ENCODE measurements at regions not wholly inside any gene's neighbourhood (a gene's known extent, or its start where the extent isn't known, plus 50 kb on each side); places are given as distances from the start of the nearest gene placed in this dataset.
"Not testable (repeated sequence)": the region's sequence is repeated elsewhere in the genome, so short reads cannot be mapped to it uniquely, and the experiment has no call there.

DNA sequence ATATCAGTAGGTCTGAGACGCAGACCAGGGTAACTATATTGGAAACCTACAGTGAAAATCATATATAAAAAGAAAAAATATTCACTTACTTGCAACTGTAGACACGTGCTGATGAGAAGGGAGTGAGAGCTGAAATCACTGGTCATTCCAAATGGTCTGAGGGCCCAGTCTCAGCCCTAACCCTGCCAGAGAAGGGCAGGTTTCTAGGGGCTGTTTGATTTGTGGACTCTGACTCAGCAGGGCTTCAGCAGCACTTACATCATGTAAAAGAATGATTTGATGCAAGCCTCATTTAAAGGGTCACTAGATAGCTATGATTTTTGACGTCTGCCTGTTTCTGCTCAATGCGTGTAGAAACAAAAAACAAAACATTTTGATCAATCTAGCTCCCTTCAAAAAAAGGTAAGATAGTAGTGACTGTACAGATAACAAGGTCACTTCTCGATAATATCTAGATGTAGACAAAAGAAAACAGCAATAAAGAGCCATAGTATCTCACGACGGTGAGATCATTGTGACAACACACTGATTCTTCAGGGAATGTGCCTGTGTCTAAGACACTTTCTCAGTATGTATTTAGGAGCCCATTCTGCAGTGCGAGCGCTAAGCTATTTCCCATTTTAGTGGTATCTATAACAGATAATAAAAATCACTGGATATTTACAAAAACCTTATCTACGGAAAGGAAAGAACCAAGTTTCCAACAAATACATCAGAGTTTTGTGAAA is 307.2 kb downstream of the HIVEP2 start:
- DNase-seq: no peak

DNA sequence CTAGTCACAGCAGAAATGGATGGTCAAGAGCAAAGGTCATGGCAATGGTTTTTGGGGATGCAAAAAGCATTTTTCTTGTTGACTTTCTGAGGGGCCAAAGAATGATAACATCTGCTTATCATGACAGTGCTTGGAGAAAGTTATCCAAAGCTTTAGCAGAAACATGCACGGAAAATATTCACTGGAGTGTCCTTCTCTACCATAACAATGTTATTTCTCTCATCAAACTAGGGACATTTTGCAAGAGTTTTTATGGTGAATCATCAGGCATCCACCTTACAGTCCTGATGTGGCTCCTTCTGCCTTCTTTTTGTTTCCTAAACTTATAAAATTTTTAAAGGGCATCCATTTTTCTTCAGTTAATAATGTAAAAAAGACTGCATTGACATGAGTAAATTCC is 302.3 kb downstream of the HIVEP2 start:
- DNase-seq: no peak

DNA sequence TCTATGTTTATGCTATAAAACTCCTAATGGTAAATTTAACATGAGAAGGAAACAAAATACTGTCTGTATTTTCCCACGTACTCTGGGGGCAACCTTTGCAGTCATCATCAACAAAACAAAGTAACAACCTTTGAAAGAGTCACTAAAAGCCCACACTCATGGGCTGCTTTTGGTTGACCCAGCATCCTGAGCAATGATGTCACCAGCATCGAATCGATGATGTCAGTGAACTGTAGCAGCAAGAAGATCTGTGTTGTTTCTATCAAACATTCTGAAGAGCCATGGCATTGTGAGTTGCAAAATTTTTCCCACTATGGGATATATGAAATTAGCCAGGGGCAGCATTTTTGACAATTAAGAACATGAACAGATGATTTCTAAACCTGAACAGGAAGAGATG is 300.1 kb downstream of the HIVEP2 start:
- no peak for DNase-seq

DNA sequence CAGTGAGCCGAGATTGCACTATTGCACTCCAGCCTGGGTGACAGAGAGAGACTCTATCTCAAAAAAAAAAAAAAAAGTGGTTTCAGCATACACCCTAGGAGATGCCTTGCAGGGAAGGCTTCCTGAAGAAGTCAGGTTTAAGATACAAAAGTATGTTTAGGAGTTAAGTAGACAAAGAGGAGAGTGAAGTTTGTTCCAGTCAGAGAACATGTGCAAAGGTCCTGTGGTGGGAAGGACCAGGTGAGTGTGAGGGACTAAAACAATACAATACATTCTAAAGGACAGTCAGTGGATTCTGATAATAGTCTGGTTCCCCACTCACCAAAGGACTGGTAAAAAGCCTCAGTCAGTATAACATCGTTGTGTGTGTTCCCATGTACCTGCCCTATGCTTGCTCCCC is 299.3 kb downstream of the HIVEP2 start:
- no peak for DNase-seq

DNA sequence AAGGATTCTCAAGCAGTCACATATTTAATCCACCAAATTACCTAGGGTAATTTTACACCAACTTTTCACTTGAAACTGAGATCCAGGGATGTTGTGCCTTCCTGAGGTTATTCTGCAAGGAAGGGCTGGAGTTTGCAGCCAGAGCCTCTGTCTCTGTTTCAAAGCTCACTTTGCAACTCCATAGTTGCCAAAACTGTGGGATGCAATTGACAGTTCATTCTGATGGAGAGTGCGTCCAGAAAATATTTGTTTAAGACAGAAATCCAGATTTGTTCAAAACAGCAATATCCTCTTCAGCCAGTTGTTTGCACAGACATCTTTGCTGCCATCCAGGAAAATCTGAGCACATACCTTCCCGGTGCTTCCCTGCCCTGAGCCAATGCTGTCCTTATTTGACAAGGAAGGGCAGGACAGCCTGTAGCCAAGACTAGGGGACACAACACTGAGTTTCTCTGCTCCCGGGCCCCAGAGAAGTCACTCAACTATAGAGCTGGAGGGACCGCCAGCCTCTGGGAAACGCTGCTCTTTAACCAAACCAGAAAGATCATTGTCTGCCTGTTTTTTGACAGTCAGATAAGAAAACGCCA is 297.4 kb downstream of the HIVEP2 start:
- DNase-seq: no peak

DNA sequence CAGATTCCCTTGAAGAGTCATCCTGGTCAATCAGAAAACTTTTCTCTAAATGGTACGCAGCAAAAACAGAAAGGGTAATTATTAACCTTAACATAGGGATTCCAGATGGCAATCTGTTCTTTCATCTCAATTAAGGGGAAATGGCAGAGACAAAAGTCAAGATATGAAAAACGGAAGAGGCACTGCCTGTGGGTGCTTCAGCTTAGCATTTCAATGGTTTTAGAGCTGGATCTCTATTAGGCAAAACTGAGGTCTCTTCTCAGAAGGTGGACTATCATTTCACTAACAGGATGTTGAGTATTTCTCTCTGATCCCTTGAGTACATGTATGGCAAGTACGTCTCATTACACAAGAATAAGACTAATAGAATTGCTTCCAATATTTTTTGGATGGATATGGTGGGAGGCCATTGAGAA is 296.9 kb downstream of the HIVEP2 start:
- no peak for DNase-seq

DNA sequence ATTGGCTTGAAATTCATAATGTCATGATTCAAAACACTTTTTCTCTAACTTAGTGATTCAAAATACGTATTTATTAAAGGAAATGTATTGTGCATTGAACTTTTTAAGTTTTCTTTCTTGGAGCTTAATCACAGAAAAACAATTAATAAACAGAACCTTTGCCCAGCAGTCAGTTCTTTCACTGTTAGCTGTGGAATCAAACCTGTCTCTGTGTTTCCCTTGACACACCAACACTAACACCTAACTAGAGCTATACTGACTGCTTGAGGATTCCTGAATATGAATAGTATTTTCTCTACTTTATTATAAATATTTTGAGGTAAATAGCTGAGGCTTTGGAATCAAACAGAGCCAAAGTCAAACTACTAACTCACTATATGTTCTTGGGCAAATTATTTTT is 296.4 kb downstream of the HIVEP2 start:
- no peak for DNase-seq

DNA sequence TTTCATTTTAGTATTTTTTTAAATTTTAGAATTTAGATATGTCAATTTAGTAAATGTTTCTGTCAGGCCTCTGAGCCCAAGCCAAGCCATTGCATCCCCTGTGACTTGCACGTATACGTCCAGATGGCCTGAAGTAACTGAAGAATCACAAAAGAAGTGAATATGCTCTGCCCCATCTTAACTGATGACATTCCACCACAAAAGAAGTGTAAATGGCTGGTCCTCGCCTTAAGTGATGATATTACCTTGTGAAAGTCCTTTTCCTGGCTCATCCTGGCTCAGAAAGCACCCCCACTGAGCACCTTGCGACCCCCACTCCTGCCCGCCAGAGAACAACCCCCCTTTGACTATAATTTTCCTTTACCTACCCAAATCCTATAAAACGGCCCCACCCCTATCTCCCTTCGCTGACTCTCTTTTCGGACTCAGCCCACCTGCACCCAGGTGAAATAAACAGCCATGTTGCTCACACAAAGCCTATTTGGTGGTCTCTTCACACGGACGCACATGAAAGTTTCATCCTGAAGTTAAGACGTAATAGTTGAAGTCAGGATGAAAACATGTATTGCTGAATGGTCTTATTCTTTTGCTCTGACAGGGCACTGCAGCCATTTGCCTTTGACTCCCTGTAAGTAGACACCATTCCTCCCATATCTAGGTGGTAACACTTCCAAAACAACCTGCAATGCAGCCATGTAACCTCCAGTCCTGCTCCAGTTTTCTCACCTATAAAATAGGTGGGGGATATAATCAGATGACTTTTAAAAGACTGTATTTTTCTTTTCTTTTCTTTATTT is 295.3 kb downstream of the HIVEP2 start:
- DNase-seq: not testable (repeated sequence)

DNA sequence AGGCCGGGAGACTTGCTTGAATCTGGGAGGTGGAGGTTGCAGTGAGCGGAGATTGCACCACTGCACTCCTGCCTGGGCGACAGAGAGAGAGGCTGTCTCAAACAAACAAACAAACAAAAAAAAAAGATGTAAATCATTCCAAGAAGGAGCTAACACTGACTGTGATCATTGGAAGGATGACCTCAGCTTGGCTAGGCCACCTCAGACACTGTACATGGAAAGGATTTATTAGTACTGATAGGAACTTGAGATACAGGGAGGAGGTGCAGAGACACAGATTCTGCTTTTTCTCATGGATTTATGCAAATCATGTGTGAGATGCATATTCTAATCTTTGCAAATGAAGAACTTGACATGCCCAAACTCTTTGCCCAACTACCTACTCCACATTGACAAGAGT is 293.6 kb downstream of the HIVEP2 start:
- no peak for DNase-seq

DNA sequence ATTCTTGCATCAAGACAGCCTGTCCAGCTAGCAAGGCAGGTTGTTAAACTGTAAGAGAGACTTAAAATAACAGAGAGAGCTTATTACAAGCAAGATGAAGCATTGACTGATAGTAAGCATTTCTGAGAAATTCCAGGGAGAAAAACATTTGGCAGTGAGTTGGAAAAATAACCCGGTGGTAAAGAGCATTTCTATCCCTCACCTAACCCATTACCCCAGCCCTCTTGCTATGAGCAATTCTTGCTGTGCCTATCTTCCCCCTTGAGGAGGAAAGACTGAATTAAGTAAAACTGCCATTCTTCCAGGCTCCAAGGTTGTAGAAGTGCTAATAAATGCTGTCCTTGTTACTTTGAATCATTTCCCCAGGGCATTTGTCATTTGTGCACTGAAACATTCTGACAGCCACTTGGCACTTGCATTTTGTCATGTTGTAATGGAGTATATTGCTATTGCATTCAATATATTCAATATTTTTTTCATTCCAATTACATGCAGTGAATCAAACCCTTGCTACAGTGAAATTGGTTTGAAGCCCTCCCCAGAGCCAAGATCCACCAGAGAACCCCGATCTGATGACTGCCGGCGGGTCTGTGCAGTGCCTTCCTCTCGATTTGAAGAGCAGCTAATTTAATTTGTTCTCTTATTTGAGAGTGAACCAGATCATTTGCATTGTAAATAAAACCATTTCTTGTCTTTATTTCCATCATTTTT is 291.1 kb downstream of the HIVEP2 start:
- DNase-seq: no peak

DNA sequence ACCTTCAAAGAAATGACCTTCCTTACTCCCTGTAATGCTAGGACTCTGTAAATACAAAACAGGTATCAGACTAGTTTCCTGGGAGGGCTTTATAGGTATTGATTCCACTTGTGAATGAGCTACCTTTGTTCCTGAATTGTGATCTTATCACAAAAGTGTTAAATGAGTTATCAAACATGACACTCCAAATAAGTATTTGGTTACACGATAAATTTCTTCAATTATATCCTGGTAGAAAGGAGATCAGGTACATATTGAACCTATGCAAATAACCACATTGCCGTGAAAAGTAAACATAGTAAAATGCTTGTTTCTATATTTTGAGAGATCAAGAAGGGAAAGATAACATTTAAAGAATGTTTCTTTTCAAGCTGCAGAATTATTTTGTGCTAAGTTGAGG is 285.3 kb downstream of the HIVEP2 start:
- no peak for DNase-seq

DNA sequence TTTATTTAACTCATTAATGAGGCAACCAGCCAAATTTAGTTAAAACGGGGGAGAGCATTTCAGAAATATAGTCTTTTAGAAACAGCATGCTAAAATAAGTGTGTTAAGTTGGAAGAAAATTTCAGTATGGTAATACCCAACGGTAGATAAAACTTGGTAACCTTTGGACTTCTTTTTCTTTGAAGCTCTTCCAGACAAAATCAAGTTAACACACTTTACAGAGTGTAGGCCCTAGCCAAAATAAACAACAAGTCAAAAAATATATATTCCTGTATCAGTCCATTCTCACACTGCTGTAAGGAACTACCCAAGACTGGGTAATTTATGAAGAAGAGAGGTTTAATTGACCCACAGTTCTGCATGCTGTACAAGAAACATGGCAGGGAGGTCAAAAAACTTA is 279.6 kb downstream of the HIVEP2 start:
- no peak for DNase-seq

DNA sequence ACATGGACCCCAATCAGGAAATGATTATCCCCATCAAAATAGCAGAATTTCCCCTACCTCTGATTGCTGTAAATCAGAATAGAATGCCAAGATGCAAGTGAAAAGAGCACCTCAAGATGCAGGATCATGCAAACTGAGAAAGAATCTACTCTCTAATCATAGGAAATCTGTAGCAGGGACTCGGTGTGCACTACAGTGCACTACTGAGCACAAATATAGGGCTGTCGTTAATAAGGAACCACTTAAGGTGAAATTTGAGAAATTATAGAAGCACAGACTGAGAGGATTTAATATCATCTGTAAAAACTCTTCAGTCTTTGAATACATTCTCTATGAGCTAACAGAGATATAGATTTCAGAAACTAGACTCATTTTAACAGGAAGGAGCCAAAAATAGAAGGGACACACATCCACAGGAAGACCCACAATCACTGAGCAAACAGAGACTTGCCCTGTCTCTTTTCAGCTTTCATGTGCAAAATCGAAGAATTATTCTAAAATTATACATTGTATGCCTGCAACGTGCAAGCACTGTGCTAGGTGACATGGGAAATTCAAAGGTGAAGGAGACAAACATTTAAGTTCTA is 278.3 kb downstream of the HIVEP2 start:
- DNase-seq: no peak

DNA sequence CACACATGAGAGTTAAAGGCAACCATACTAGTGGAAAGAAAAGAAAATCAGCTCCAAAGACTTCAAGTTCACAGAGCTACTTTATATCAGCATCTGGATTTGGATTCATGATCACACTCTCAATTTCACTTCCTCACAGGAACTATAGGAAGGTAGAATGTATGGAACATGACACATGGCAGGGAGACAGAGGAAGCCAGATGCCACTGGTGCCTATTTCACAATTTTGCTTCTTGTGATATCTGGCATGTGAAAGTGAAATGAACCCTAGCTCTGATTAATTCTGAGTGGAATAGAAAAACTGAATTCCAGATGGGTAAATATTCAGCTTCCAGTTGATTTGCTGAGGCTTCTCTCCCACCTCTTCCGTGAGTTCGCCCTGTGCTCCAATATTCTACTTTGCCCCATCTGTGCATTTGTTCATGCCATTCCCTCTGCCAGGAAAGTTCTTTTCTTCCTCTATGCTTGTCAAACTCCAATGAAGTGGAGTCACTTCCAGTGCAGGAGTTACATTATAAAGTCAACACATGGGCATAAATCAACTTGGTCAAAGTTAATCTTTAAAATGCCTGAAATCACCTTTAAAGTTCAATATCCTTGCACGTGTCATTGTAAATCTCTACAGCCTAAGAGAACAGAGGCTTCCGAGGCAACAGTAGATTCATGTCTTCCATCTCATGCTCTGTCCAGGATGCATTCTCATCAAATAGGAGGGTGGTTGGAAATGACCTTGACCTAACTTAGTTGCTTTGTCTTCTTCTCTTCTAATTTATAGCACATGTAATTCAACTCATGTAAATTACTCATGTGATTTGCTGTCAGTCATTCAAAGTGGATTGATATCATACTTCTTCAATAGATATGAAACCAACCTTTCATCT is 275.3 kb downstream of the HIVEP2 start:
- no peak for DNase-seq

DNA sequence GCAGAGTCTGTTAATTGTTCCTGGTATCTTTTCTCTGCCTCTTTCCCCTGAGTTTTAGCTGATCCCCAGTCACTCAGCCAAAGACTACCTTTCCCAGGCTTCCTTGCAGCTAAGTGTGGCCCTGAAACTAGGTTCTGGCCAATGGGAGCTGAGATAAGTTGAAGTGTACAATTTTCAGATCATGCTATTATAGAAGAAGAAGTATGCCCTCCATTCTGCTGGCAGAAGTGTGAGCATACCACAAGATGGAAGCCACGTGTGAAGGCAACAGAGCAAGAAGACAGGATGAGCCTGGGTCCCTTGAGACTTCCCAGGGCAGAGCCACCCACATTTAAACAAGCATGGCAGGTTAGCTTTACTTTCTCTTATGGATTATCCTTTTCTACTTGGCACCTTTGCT is 273.2 kb downstream of the HIVEP2 start:
- DNase-seq: no peak

DNA sequence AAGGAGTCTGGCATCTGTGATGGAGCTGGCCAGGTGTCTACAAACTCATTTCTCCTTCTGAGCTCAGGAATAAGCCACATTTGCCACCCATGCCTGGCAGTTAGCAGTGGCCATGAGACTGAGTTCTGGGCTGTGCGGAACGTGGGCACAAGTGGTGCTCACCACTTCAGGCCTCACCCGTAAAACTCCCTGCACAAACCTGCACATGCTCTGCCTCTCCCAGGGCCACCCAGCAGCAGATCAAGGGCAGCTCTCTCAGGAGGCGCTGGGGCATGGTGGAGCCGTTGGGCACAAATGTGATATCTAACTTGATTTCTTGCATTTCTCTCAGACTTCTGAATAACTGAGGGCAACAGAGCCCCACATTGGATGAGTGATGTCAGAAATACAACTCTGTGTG is 269.5 kb downstream of the HIVEP2 start:
- no peak for DNase-seq

DNA sequence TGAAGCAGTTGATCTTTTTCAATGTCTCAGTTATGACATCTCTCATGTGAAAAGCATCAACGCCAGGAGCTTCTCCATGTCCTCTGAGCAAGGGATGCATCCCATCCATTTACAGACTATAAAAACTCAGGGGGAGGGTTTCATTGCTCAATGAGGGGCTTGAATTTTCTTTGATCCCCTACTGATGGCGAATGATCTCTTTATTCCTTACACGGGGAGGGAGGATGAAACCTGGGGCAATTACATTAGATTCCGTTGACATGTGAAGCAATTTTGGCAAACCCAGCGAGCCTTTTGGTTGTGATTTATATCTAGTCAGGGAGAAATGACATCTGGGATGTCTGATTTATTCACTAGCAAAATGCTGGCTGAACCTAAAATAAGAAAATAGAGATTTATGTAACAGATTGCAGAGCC is 268.9 kb downstream of the HIVEP2 start:
- DNase-seq: no peak

DNA sequence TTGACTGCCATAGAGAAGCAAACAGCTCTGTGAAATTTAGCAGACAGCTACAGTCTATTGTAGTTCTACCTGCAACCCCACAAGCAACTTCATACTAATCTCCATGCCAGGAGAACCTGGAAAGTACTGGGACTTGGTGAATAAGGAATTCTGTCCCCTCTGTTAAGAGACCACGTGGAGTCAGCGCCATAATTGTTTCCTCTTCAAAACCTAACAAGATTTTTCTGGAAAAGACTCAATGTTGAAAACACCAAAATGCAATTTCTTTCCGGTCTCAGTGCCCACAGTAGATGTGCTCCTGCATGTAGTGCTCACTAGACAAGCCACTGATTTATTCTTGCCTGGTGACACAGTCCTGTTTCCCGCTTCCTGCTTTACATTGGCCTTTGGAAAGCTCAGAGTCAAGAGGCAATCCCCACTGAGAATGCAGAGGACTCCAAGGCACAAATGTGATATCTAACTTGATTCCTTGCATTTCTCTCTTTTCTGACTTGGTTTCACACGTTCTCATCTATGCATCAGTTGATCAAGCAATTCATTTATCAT is 268.3 kb downstream of the HIVEP2 start:
- DNase-seq: no peak

DNA sequence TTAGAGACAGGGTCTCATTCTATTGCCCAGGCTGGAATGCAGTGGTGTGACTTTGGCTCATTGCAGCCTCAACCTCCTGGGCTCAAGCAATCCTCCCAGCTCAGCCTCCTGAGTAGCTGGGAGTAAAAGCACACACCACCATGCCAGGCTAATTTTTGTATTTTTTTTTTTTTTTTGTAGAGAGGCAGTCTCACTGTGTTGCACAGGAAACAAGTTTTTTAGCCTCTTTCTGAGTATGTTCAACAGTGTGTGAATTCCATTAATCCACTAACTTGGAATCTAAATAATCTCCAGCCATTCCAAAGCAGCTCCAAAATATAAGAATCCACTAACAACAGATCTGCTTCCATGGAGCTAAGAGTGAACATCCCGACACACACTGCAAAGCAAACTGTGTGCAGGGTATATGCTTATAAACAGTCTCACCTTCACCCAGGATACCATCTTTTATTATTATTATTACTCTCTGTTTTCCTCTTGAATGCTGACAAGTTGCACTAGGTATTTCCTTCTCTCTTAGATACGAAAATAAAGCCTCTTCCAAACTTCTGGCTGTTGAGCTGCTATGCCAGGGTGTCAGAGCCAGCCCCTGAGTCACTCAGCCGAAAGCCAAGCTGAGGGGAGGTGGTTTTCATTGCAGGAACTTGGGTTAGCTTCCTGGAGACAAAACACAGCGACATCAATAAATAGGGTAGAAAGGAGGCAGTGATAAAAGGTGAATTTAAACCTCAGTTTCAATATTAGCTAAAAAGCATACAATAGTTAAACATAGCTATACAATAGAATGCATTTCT is 264.9 kb downstream of the HIVEP2 start:
- DNase-seq: no peak

DNA sequence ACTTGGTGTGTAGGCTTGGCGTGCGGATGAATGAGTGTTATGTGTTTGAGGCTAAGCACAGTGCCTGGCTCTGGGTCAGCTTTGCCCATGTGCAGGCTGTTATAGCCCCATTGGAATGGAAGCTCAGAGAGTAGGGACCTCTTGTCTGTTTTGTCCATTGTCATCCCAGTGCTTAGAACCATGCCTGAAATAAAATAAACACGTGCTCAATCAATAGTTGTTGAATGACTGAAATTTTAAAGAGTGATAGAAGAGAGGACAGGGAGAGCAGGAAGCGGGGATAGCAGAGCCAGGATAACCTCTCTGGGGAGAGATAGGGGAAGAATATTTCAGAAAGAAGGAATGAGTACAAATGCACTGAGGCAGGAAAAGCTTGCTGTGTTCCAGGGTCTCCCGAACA is 263.9 kb downstream of the HIVEP2 start:
- no peak for DNase-seq

DNA sequence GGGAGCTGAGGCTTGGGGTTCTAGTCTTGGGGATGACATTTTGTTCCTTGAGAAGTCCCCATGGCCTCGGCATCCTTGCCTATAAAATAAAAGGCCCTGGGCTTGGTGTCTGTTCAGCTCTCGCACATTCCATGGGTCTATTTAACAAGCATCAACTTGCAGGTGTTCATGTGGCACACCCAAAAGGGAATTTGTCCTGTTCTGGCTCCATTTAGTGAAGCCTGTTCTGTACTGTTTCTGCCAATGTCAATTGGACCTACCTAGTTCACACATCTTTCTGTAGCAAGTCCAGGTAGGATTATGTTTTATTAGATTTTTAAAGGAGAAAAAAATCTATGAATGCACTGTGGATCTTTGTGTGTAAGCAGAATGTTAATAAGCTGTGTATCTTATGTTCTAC is 262.0 kb downstream of the HIVEP2 start:
- DNase-seq: no peak
